NCI-H748 (cell line): ENCODE measurements at regions not wholly inside any gene's neighbourhood (a gene's known extent, or its start where the extent isn't known, plus 50 kb on each side); places are given as distances from the start of the nearest gene placed in this dataset.

Source experiments
- DNase-seq: peaks from one replicate; lab custom pipeline; 2025; ENCODE audit not compliant: unreplicated experiment; lab: John Stamatoyannopoulos, UW

- no peak for DNase-seq
Observed at GRCh38 chr6:91611190-91611589, 1024.3 kb upstream of the MAP3K7 start.

GRCh38 chr6:91608428-91608827, 1021.6 kb upstream of the MAP3K7 start:
- no peak for DNase-seq

GRCh38 chr6:91606148-91606901, 1019.5 kb upstream of the MAP3K7 start:
- no peak for DNase-seq

DNA sequence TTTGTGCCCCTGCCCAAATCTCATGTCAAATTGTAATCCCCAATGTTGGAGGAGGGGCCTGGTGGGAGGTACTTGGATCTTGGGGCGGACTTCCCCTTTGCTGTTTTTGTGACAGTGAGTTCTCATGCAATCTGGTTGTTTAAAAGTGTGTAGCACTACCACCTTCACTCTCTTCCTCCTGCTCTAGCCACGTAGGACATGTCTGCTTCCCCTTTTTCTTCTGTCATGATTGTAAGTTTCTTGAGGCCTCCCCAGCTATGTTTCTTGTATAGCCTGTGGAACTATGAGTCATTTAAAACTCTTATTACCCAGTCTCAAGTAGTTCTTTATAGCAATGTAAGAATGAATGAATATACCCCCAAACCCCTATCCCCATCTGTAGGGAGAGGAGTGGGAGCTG, 1013.7 kb upstream of the MAP3K7 start:
- DNase-seq: no peak

DNA sequence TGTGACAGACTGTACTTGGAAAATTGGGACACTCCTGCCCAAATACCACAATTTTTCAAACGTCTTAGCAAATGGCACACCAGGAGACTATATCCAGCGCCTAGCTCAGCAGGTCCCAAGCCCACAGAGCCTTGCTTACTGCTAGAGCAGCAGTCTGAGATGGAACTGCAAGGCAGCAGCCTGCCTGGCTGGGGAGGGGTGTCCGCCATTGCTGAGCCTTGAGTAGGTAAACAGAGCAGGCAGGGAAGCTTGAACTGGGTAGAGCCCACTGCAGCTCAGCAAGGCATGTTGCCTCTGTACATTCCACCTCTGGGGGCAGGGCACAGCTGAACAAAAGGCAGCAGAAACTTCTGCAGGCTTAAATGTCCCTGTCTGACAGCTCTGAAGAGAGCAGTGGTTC, 1003.3 kb upstream of the MAP3K7 start:
- no peak for DNase-seq

- no peak for DNase-seq
Observed at GRCh38 chr6:91580635-91581034, 993.8 kb upstream of the MAP3K7 start.

- no peak for DNase-seq
Observed at GRCh38 chr6:91575032-91575431, 988.2 kb upstream of the MAP3K7 start.

- DNase-seq: peak; percentile 7
Observed at GRCh38 chr6:91573826-91574416, 987.0 kb upstream of the MAP3K7 start.

DNA sequence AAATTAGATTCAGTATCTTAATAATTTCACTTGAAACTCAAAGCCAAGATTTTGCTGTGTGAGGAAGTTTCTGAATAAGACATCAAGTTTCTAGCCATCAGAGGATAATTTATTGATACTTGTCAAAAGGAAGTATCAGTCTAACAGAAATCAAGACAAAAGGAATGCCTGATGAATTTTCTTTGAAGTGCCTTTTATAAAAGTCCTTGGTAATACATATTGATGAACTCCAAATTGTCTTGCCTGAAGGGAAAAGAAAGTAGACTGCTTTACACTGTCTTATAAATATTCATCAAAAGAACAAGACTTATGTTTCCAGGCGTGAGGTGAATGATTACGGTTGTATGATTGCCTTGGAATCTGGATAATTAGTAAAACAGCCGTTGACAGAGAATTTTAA, 986.0 kb upstream of the MAP3K7 start:
- no peak for DNase-seq

- DNase-seq: no peak
Observed at GRCh38 chr6:91569071-91569470, 982.2 kb upstream of the MAP3K7 start.

DNA sequence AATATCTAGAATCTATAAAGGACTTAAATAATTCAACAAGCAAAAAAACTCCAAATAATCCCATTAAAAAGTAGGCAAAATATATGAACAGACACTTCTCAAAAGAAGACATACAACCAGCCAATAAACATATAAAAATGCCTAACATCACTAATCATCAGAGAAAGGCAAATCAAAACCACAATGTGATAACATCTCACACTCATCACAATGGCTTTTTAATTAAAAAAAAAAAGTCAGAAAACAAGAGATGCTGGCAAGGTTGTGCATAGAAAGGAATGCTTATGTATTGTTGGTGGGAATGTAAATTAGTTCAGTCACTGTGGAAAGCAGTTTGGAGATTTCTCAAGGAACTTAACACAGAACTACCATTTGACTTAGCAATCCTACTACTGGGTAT, 979.6 kb upstream of the MAP3K7 start:
- no peak for DNase-seq

- DNase-seq: no peak
Observed at GRCh38 chr6:91565207-91565606, 978.3 kb upstream of the MAP3K7 start.

- no peak for DNase-seq
Observed at GRCh38 chr6:91562955-91563354, 976.1 kb upstream of the MAP3K7 start.

- no peak for DNase-seq
Observed at GRCh38 chr6:91560409-91560808, 973.5 kb upstream of the MAP3K7 start.

- DNase-seq: no peak
Observed at GRCh38 chr6:91540902-91541301, 954.0 kb upstream of the MAP3K7 start.

DNA sequence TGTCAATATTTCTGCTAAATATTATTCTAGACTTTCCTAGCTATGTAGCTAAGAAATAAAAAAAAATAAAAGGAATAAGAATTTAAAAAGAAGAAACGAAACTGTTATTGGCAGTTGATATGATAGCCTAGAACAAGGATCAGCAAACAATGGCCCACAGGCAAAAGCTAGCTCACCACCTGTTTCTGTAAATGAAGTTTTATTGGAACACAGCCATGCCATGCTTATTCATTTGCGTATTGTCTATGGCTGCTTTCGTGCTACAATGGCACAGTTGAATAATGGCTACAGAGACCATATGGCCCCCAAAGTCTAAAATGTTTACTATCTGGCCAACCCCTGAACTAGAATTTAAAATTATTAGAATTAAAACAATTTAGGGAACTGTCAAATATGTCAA, 952.6 kb upstream of the MAP3K7 start:
- DNase-seq: peak; percentile 38

GRCh38 chr6:91538622-91539021, 951.8 kb upstream of the MAP3K7 start:
- DNase-seq: peak; percentile 13

- DNase-seq: peak; percentile 1
Observed at GRCh38 chr6:91534614-91535013, 947.7 kb upstream of the MAP3K7 start.

DNA sequence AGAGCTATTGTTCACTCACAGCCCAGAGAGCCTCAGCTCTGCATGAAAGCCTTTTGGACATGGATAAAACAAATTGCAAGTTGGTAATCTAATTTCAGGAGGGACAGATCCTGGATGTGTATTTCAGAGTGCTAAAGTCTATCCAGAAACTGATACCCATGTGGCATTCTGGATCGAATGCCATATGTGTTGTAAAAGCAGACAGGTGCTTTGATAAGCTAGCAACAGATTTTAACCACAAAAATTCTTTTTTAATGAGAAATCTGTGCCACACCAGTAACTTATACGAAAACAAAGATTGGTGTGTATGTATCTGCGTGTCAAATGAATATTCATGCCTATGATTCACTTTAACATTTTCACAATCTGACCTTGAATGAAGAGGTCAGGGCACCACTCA, 936.6 kb upstream of the MAP3K7 start:
- no peak for DNase-seq

GRCh38 chr6:91521999-91522398, 935.1 kb upstream of the MAP3K7 start:
- no peak for DNase-seq

- no peak for DNase-seq
Observed at GRCh38 chr6:91509711-91510110, 922.8 kb upstream of the MAP3K7 start.

DNA sequence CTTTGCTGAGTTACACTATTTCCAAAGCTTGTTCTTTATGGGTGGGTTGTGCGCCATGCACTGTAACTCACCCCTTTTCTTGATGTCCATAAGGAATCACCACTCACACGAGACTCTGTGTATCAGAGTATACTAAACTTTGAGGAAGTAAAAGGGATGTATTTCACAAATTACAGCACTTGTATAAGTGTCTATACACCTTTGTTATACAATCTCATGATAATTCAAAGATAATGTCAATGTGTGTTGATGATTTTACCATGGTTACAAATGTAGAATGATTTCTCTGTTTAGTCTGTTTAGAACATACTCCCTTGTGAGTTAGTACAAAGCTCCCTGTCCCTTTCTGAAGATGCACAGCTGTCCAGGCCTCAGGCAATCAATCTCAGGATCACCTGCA, 922.2 kb upstream of the MAP3K7 start:
- DNase-seq: no peak

DNA sequence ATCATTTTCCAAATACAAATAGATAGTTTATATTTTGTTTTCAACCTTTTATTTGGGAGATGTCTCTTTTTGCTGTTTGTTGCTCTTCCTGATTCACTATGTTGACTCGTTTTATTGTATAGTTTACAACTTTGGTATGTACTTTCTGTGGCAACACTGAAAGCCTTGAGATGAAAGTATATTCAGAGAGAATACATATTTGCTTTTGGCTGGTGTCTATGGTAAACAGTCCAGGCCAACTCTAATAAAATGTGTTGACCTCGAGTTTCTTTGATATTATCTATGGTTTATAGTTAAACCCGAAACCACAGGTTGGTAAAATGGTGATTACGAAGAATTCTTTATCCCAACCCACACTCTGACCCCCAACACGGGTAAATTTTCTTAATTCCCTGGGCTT, 919.6 kb upstream of the MAP3K7 start:
- no peak for DNase-seq
